B cell (primary cell): ENCODE measurements at regions not wholly inside any gene's neighbourhood (a gene's known extent, or its start where the extent isn't known, plus 50 kb on each side); places are given as distances from the start of the nearest gene placed in this dataset.

Experiments
- ATAC-seq: fragments of 200-7000 bp; cut with Tn5 transposase; one replicate; pipeline ENCODE4 v1.10.0; 2021; ENCODE audit warnings: low read depth, mild to moderate bottlenecking, moderate number of reproducible peaks, moderate library complexity
- CTCF ChIA-PET: fragments of 350-600 bp; sonication (Branson Sonifier 250); formaldehyde crosslinking; loops from one replicate; lab custom pipeline; 2021; ENCODE audit warnings: antibody characterized with exemption, inconsistent platforms; lab: Charles Lee
- POLR2A ChIA-PET: fragments of 350-600 bp; sonication (Branson Sonifier 250); formaldehyde crosslinking; loops from one replicate; lab custom pipeline; 2021; ENCODE audit warnings: antibody characterized with exemption; lab: Charles Lee
- DNase-seq: peaks from one replicate; pipeline ENCODE4 v3.0.0; 2013
- H2AFZ ChIP-seq: 2 replicates; pipeline ENCODE4 v1.6.1; 2012; ENCODE audit warnings: mild to moderate bottlenecking, low read depth, low read length; ENCODE audit not compliant: insufficient read depth, poor library complexity, severe bottlenecking
- H3K27ac ChIP-seq, 2 donors: 1 replicate in 1 of 2; 2 replicates in 1 of 2; pipeline ENCODE4 v1.5.1; 2012 to 2013; ENCODE audit warnings: low read length in 2 of 2, mild to moderate bottlenecking in 2 of 2, moderate library complexity in 1 of 2
- H3K27me3 ChIP-seq, 4 experiments: fragments of 200-600 bp in 1 of 4; sonication (generic) in 1 of 4; replicated peaks in 1 of 4; 1 replicate in 2 of 4; 2 replicates in 2 of 4; pipeline versions ENCODE4 v1.6.1 to v1.7.0; 2013 to 2016; ENCODE audit warnings: low read length in 3 of 4, mild to moderate bottlenecking in 2 of 4, mixed read lengths in 1 of 4, moderate library complexity in 1 of 4; ENCODE audit not compliant: insufficient read depth in 4 of 4, control insufficient read depth in 3 of 4; ENCODE audit errors: control extremely low read depth in 1 of 4
- H3K36me3 ChIP-seq, 2 experiments: replicated peaks in 1 of 2; 1 replicate in 1 of 2; 2 replicates in 1 of 2; pipeline versions ENCODE4 v1.6.1 to v1.7.1; 2013; ENCODE audit warnings: low read length in 1 of 2; ENCODE audit not compliant: insufficient read depth in 2 of 2, control insufficient read depth in 1 of 2; ENCODE audit errors: control extremely low read depth in 1 of 2, extremely low read depth in 1 of 2
- H3K4me1 ChIP-seq, 2 donors: fragments of 200-600 bp in 1 of 2; sonication (generic) in 1 of 2; 1 replicate in 1 of 2; 2 replicates in 1 of 2; pipeline versions ENCODE4 v1.5.1 to v1.6.1; 2013 to 2017; ENCODE audit warnings: low read length in 2 of 2; ENCODE audit not compliant: control insufficient read depth in 2 of 2, insufficient read depth in 2 of 2
- H3K4me2 ChIP-seq: replicated peaks from 2 replicates; pipeline ENCODE3; 2012; ENCODE audit warnings: mild to moderate bottlenecking, low read depth, low read length; ENCODE audit not compliant: poor library complexity, severe bottlenecking
- H3K4me3 ChIP-seq, 5 experiments: fragments of 200-600 bp in 1 of 5; sonication (generic) in 1 of 5; 1 replicate in 3 of 5; 2 replicates in 2 of 5; pipeline versions ENCODE4 v1.5.1 to v1.7.0; 2011 to 2016; ENCODE audit warnings: low read length in 4 of 5, mild to moderate bottlenecking in 4 of 5, low read depth in 2 of 5, control low read depth in 1 of 5, moderate library complexity in 1 of 5; ENCODE audit not compliant: insufficient read depth in 1 of 5; ENCODE audit errors: control extremely low read depth in 1 of 5, extremely low read depth in 1 of 5
- H3K79me2 ChIP-seq: fragments of 200-600 bp; sonication (generic); one replicate; pipeline ENCODE4 v1.6.0; 2016; ENCODE audit warnings: low read length; ENCODE audit not compliant: control insufficient read depth, insufficient read depth
- H3K9ac ChIP-seq: fragments of 200-600 bp; sonication (generic); 2 replicates; pipeline ENCODE4 v1.6.1; 2017; ENCODE audit warnings: mild to moderate bottlenecking, low read length, moderate library complexity
- H3K9me3 ChIP-seq, 3 donors: one replicate each; pipeline versions ENCODE4 v1.6.1 to v1.7.1; 2013; ENCODE audit warnings: low read length in 2 of 3; ENCODE audit not compliant: control insufficient read depth in 2 of 3, insufficient read depth in 1 of 3; ENCODE audit errors: control extremely low read depth in 1 of 3
- H4K20me1 ChIP-seq: 2 replicates; pipeline ENCODE4 v1.6.0; 2012; ENCODE audit warnings: mild to moderate bottlenecking, low read length; ENCODE audit not compliant: insufficient read depth, control insufficient read depth, poor library complexity, severe bottlenecking
- H3K27ac Mint-ChIP-seq: one replicate; pipeline ENCODE4 v1.8.0; 2021; ENCODE audit warnings: mixed read lengths
- H3K27me3 Mint-ChIP-seq: one replicate; pipeline ENCODE4 v1.8.0; 2021; ENCODE audit warnings: mixed read lengths
- H3K4me1 Mint-ChIP-seq: one replicate; pipeline ENCODE4 v1.8.0; 2021; ENCODE audit warnings: mixed read lengths
- H3K4me3 Mint-ChIP-seq: one replicate; pipeline ENCODE4 v1.8.0; 2021; ENCODE audit warnings: mixed read lengths
- H3K9me3 Mint-ChIP-seq: one replicate; pipeline ENCODE4 v1.8.0; 2022; ENCODE audit warnings: mixed read lengths; ENCODE audit not compliant: insufficient read depth
- CTCF ChIP-seq: fragments of 200-600 bp; IDR thresholded peaks from one replicate; pipeline ENCODE4 v1.8.0; 2022; ENCODE audit warnings: antibody characterized with exemption, mild to moderate bottlenecking
- EZH2 ChIP-seq: IDR thresholded peaks from 2 replicates; pipeline ENCODE4 v1.6.1; 2012; ENCODE audit warnings: borderline replicate concordance, low read depth, mild to moderate bottlenecking, moderate library complexity, low read length; ENCODE audit not compliant: insufficient read depth, poor library complexity, severe bottlenecking
- WGBS: methylation state at CpG from one replicate; pipeline ENCODE4 v1.1.5; 2013; ENCODE audit warnings: missing lambda C conversion rate; ENCODE audit not compliant: insufficient coverage; 5-methylcytosine and 5-hydroxymethylcytosine counted together
- intact Hi-C: fragments of 100-400 bp; cut with micrococcal nuclease; formaldehyde crosslinking; loops from one replicate; pipeline ENCODE4 v1.10.0; 2022

- no peak overlapping the region for H3K27ac Mint-ChIP-seq
- ChIA-PET POLR2A (no interaction called here), CTCF (no interaction called here)
- H3K4me1 ChIP-seq: no peaks in the 10 kb centered on the region
- no peak overlapping the region for H3K4me2 ChIP-seq
- H3K27me3 ChIP-seq: no peaks in the 10 kb centered on the region
- TF ChIP-seq EZH2 (no peak), CTCF (no peak)
- 95% methylated on average over 25 of the region's 25 CpGs for WGBS
- H4K20me1 ChIP-seq: no peaks in the 10 kb centered on the region
- H2AFZ ChIP-seq: no peak overlapping the region
- no peaks in the 10 kb centered on the region for H3K9me3 Mint-ChIP-seq
- peaks cover 0 to 5% (median 0%) of the 10 kb centered on the region in 3 donors for H3K9me3 ChIP-seq
- peaks cover 10% of the 10 kb centered on the region for H3K27me3 Mint-ChIP-seq
- no peak overlapping the region for H3K4me3 Mint-ChIP-seq
- no peaks in the 10 kb centered on the region for H3K79me2 ChIP-seq
- ATAC-seq (no peak), DNase-seq (no peak)
- no peak overlapping the region for H3K4me3 ChIP-seq
- intact Hi-C loops: no loop called here
- no peaks in the 10 kb centered on the region for H3K4me1 Mint-ChIP-seq
- no peaks in the 10 kb centered on the region for H3K36me3 ChIP-seq
- H3K27ac ChIP-seq: no peak overlapping the region
- no peak overlapping the region for H3K9ac ChIP-seq
Measured at GRCh38 chr11:129312730-129313503, 62.7 kb upstream of the BARX2 start.

GRCh38 chr11:129308241-129308865, 67.3 kb upstream of the BARX2 start:
- H3K36me3 ChIP-seq: no peaks in the 10 kb centered on the region
- ChIA-PET POLR2A (no interaction called here), CTCF (no interaction called here)
- H3K4me1 ChIP-seq: no peaks in the 10 kb centered on the region
- intact Hi-C loops: no loop called here
- ATAC-seq (no peak), DNase-seq (no peak)
- Mint-ChIP-seq H3K4me1 (no peaks in the 10 kb centered on the region), H3K4me3 (no peak overlapping the region), H3K9me3 (no peaks in the 10 kb centered on the region), H3K27ac (no peak overlapping the region), H3K27me3 (peaks cover 15% of the 10 kb centered on the region)
- no peaks in the 10 kb centered on the region for H3K79me2 ChIP-seq
- H3K4me2 ChIP-seq: no peak overlapping the region
- no peaks in the 10 kb centered on the region for H4K20me1 ChIP-seq
- no peak overlapping the region for H3K4me3 ChIP-seq
- peaks cover 0 to 5% (median 0%) of the 10 kb centered on the region in 3 donors for H3K9me3 ChIP-seq
- H3K9ac ChIP-seq: no peak overlapping the region
- H2AFZ ChIP-seq: no peak overlapping the region
- no peaks in the 10 kb centered on the region for H3K27me3 ChIP-seq
- no peak overlapping the region for H3K27ac ChIP-seq
- WGBS: 91% methylated on average over 7 of the region's 8 CpGs
- TF ChIP-seq CTCF: no peak
- no peak for TF ChIP-seq EZH2
